ENCODE measurements at regions not wholly inside any gene's neighbourhood (a gene's known extent, or its start where the extent isn't known, plus 50 kb on each side); places are given as distances from the start of the nearest gene placed in this dataset.

- no peak for DNase-seq
Observed at GRCh38 chr5:176734756-176735342, 75.5 kb upstream of the UNC5A start.

GRCh38 chr5:176735383-176736265 is 74.7 kb upstream of the UNC5A start:
- DNase-seq = no peak

DNA sequence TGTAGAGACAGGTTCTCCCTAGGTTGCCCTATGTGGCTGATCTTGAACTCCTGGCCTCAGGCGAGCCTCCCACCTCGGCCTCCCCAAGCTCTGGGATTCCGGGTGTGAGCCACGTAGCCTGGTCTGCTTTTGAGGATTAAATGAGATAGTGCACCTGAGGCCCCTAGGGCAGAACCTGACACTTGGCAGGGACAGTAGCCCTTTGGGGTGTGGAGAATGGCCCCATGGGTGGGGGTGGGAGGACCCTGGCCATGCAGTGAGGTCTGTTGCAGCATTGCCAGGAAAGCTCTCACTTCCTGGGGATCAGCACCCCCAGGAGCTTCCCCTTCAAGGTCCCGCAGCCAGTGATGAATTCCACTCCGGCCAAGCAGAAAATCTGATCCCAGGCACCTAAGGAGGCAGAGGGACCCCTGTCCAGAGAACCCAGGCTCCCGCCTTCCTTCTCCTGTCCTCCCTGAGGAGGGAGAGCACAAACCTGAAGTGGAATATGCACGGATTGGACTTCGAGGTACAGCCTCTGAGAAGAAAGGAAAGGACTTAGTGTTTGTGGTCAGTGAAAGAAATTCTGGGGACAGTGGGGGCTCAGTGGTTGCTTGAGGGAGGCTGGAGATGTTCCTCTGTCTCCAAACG is 73.9 kb upstream of the UNC5A start:
- DNase-seq = no peak

DNA sequence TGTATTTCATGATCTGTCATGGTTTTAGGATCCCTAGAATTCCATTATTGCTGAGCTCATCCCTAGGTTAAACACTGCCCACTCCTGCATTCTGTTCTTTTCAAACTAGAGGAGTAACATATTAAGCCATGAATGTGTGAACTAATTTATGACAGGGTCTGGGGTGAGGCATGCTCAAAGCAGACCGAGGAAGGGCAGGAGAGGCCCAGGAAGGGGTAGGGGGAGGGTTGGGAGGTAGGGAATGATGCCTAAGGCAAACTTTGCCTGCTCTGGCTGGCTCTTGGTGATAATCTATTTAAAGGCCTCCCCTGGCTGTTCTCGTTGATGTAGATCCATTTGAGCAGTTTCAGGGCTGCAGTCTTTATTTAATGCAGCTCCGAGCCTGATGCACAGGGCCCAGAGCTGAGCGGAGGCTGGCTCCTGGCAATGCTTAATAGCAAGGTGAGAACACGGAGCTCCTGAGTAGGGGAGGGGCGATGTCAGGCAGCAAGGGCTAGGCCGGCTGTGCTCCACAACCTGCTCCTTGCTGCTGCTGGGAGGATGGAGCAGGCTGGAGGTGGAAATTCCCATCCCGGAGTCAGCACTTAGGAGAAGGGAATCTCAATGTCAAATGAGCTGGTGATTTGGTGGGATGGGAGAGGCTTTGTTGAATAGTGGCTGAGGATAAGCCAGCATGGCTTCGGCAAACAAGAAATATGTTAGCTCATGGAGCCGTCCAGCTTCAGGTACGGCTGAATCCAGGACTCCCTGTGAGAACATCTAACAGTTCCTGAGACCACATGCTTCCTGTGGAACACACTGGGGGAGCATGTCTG is 73.2 kb upstream of the UNC5A start:
- DNase-seq = no peak

DNA sequence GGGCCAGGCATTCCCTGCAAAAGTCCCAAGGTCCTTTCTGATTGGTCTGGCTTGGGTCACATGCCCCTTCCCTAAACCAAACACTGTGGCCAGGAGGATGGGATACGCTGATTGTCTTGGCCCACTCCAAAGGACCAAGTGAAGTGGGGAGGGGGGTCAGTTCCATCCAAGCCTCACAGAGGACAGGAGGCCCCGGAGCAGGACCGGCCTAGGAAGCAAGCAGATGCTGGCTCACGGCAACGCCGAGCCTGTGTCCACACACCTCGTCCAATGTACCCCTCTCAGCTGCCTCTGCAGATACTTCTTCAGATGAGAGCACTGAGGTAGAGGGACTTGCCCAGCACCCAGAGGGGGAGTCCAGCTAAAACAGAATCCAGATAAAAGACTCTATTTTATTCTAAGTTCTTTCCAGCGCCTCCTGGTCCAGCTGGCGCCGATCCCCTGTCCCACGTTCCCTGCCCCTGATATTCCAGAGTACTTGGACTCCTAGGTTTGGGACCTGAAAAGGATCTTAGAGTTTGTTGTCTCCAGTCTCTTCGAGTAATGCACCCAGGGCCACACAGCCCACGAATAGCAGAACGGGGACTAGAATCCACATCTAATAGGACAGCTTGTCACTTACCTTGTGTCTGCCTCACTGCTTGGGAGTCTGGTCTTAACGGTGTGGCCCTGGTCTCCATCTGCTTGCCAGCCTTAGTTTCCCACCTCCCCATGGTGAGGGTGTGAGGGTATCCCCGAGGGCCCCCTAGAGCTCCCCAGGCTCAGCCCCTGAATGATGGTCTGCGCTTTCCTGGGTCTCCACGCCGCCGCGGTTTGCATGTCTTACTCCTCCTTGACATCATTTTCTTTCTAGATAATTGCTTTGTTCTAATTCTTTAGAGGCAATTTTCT is 72.4 kb upstream of the UNC5A start:
- no peak for DNase-seq

DNA sequence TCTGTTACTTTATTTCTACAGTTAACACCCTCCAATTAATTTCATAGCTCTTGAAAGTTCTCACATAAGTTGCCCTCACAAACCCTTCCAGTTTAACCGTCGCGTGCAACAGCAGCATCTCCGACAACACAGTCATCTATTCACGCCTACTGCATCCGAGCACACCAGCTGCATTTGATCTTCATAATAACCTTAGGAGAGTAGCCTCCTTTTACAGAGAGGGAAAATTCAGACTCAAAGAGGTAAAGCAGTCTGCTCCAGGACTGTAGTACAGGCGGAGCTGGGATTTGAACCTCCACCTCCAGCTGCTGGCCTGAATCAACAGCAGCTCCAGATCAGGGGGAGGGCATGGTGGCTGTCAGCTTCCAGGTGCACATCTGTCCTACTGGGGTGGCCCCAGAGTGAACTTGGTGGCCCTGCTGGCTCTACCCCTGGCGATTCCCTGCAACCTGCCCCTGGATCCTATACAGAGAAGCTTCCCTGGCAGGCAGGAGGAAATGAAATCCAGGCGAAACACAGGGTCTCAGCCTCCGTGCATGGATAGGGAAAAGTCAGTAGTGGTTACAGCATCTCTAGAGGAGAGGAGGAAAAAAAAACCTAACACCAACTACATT is 71.6 kb upstream of the UNC5A start:
- no peak for DNase-seq

GRCh38 chr5:176739461-176740051 is 70.8 kb upstream of the UNC5A start:
- peak; percentile 6 for DNase-seq

DNA sequence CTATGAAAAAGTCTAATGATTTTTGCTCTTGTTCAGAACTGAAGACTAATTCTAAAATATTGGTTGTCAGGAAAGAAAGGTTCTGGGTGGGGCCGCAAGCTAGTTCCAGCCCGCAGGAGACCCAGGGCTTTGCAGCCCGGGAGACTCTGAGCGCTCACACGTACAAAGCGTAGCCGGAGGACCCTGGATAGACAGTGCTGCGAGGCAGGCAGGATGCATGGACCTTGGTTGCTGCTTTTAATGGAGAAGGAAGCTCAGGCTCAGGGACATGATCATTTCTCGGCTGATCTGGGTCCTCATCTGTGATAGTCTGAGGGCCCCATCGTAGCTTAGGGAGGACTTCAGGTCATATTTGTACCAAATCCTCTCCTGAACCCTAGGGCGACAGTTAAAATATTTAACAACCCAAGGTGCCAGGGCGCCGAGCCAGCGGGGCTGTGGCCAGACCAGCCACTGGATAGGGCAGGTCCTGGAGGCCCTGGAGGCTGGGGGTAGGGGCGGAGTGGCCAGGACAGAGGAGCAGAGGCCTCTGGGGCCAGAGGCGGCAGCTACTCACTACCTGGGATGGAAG is 70.1 kb upstream of the UNC5A start:
- no peak for DNase-seq

- no peak for DNase-seq
Observed at GRCh38 chr5:176740702-176741496, 69.5 kb upstream of the UNC5A start.

DNA sequence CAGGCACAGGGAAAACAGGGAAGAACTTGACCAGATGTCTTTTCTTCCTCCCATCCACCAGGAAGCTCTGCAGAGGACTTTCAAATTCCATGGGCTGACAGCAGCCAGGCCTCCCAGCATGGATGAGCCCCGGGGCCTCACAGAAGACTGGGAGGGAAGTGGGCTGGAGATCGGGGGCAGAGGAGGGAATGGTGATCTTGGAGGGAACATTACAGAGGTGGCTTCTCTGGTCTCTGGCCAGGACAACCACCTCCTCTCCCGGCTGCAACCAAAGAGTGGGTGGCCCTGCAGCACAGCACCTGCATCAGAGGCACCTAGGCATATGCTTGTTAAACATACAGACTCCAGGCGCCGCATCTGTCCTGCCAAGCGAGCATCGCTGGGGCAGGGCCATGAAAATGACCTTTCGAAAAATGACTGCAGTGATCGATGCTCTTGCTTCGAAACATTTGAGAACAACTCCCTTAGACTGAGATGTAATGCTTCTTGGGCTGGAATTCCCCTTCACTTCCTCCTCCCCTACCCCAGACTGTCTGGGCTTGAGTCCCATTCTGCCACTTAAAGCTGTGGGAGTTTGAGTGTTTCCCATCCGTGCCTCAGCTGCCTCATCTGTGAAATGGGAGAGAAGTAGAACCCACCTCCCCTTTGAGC is 68.7 kb upstream of the UNC5A start:
- DNase-seq = no peak

GRCh38 chr5:176742246-176743105 is 67.9 kb upstream of the UNC5A start:
- no peak for DNase-seq

- no peak for DNase-seq
Observed at GRCh38 chr5:176743136-176743861, 67.1 kb upstream of the UNC5A start.

DNA sequence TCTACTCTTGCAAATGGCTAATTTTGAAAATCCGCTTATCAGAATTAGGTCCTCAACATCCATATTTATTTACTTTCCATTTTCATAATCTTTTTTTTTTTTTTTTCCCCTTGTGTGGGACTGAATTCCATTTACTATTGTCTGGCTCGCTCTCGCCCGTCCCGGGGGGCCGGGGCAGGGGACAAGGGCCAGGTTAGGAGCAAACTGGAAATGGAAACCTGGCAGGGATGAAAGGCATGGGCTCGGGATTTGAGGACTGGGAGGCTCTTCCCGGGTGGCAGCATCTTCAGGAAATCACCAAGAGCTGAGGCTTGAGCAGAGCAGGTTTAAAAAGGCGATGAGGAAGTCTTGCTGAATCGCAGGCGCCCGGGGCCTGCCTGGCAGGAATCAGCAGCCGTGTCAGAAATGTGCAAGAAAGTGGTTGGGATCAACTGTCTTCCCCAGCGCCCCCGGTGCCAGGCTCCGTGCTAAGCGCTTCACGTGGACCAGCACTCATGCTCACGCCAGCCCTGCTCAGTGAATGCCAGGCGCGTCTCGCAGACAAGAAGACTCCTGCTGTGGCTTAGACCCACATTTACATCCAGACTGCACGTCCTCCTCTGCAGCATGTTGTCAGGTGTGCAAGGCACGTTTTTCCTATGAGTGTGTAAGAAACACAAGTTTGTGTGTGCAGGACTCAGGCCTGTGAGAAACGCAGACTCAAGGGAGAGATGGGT is 66.3 kb upstream of the UNC5A start:
- no peak for DNase-seq

GRCh38 chr5:176744584-176744965 is 65.8 kb upstream of the UNC5A start:
- DNase-seq = peak; percentile 5

- no peak for DNase-seq
Observed at GRCh38 chr5:176747670-176748072, 62.7 kb upstream of the UNC5A start.

- no peak for DNase-seq
Observed at GRCh38 chr5:176748073-176748966, 62.0 kb upstream of the UNC5A start.
